GM23338 (cell line): ENCODE measurements at regions not wholly inside any gene's neighbourhood (a gene's known extent, or its start where the extent isn't known, plus 50 kb on each side); places are given as distances from the start of the nearest gene placed in this dataset.

Experiments used
- ATAC-seq: fragments of 200-7000 bp; cut with Tn5 transposase; 3 replicates; pipeline ENCODE4 v1.9.1; 2020
- DNase-seq: peaks from one replicate; pipeline ENCODE4 v3.0.0-alpha.2; 2015; ENCODE audit warnings: low spot score
- H2AFZ ChIP-seq: fragments of 200-600 bp; sonication (generic); 2 replicates; pipeline ENCODE4 v1.8.0; 2016; ENCODE audit warnings: antibody characterized with exemption, mild to moderate bottlenecking, moderate library complexity
- H3F3A ChIP-seq: fragments of 200-600 bp; sonication (generic); replicated peaks from 2 replicates; pipeline ENCODE4 v1.8.0; 2017; ENCODE audit warnings: antibody characterized with exemption, mixed run types, low read depth
- H3K27ac ChIP-seq: fragments of 200-600 bp; sonication (generic); 2 replicates; pipeline ENCODE4 v1.6.1; 2016; ENCODE audit warnings: low read depth
- H3K27me3 ChIP-seq: fragments of 200-600 bp; sonication (generic); 2 replicates; pipeline ENCODE4 v1.8.0; 2016; ENCODE audit warnings: mild to moderate bottlenecking, mixed run types, moderate library complexity; ENCODE audit not compliant: insufficient read depth
- H3K36me3 ChIP-seq: fragments of 200-600 bp; sonication (generic); 2 replicates; pipeline ENCODE4 v1.8.0; 2016; ENCODE audit warnings: mild to moderate bottlenecking; ENCODE audit not compliant: insufficient read depth
- H3K4me1 ChIP-seq: fragments of 200-600 bp; sonication (generic); 2 replicates; pipeline ENCODE4 v1.8.0; 2016; ENCODE audit warnings: mild to moderate bottlenecking, moderate library complexity; ENCODE audit not compliant: insufficient read depth
- H3K4me2 ChIP-seq: fragments of 200-600 bp; sonication (generic); 2 replicates; pipeline ENCODE4 v1.7.1; 2017; ENCODE audit warnings: mixed run types
- H3K4me3 ChIP-seq: fragments of 200-600 bp; sonication (generic); 2 replicates; pipeline ENCODE4 v1.6.1; 2016; ENCODE audit warnings: mixed run types
- H3K79me2 ChIP-seq: fragments of 200-600 bp; sonication (generic); replicated peaks from 2 replicates; pipeline ENCODE4 v1.8.0; 2017; ENCODE audit warnings: mild to moderate bottlenecking; ENCODE audit not compliant: insufficient read depth
- H3K9me2 ChIP-seq: fragments of 200-600 bp; sonication (generic); 2 replicates; pipeline ENCODE4 v1.8.0; 2017; ENCODE audit not compliant: insufficient read depth
- H4K20me1 ChIP-seq: fragments of 200-600 bp; sonication (generic); replicated peaks from 2 replicates; pipeline ENCODE4 v1.8.0; 2017; ENCODE audit warnings: mild to moderate bottlenecking; ENCODE audit not compliant: insufficient read depth
- H3K27ac Mint-ChIP-seq: 2 replicates; pipeline ENCODE4 v1.8.0; 2020; ENCODE audit warnings: inconsistent platforms, mild to moderate bottlenecking, moderate library complexity, mixed read lengths
- H3K27me3 Mint-ChIP-seq: 3 replicates; pipeline ENCODE4 v1.8.0; 2022; ENCODE audit warnings: low read depth, mild to moderate bottlenecking, moderate library complexity, mixed read lengths, inconsistent platforms; ENCODE audit not compliant: insufficient read depth, poor library complexity
- H3K36me3 Mint-ChIP-seq: 3 replicates; pipeline ENCODE4 v1.8.0; 2021; ENCODE audit warnings: low read depth, mild to moderate bottlenecking, inconsistent platforms, moderate library complexity, mixed read lengths
- H3K4me1 Mint-ChIP-seq: 3 replicates; pipeline ENCODE4 v1.8.0; 2020; ENCODE audit warnings: mild to moderate bottlenecking, inconsistent platforms, mixed read lengths
- H3K4me3 Mint-ChIP-seq: 3 replicates; pipeline ENCODE4 v1.8.0; 2021; ENCODE audit warnings: moderate library complexity, mild to moderate bottlenecking, inconsistent platforms, mixed read lengths
- H3K9me3 Mint-ChIP-seq: 3 replicates; pipeline ENCODE4 v1.8.0; 2020; ENCODE audit warnings: moderate library complexity, mild to moderate bottlenecking, inconsistent platforms, mixed read lengths
- CREB1 ChIP-seq: fragments of 250-450 bp; sonication (Bioruptor Pico); IDR thresholded peaks from 2 replicates; pipeline ENCODE4 v1.5.0; 2020; ENCODE audit warnings: low read depth, mild to moderate bottlenecking, moderate library complexity
- EZH2 ChIP-seq: fragments of 200-600 bp; sonication (generic); IDR thresholded peaks from one replicate; pipeline ENCODE4 v1.8.0; 2017; ENCODE audit warnings: antibody characterized with exemption, mild to moderate bottlenecking, low read depth; ENCODE audit not compliant: unreplicated experiment
- EZH2phosphoT487 ChIP-seq: fragments of 200-600 bp; sonication (generic); IDR thresholded peaks from one replicate; pipeline ENCODE4 v1.8.1; 2018; ENCODE audit warnings: antibody characterized with exemption; ENCODE audit not compliant: unreplicated experiment
- JUNB ChIP-seq: IDR thresholded peaks from one replicate; pipeline ENCODE4 v1.6.1; 2016; ENCODE audit warnings: antibody characterized with exemption; ENCODE audit not compliant: unreplicated experiment
- NANOG ChIP-seq: IDR thresholded peaks from 2 replicates; pipeline ENCODE4 v1.6.1; 2016; ENCODE audit warnings: antibody characterized with exemption, borderline replicate concordance
- POLR2AphosphoS5 ChIP-seq: IDR thresholded peaks from 2 replicates; pipeline ENCODE4 v1.6.1; 2016; ENCODE audit warnings: antibody characterized with exemption, low read depth
- STAT1 ChIP-seq: IDR thresholded peaks from one replicate; pipeline ENCODE4 v1.6.1; 2016; ENCODE audit warnings: antibody characterized with exemption; ENCODE audit not compliant: unreplicated experiment
- ZNF114 ChIP-seq: fragments of 250-450 bp; sonication (Bioruptor Pico); IDR thresholded peaks from 2 replicates; pipeline ENCODE4 v1.5.0; 2020; ENCODE audit warnings: mild to moderate bottlenecking, moderate library complexity
- ZNF331 ChIP-seq: fragments of 250-450 bp; sonication (Bioruptor Pico); IDR thresholded peaks from 2 replicates; pipeline ENCODE4 v1.5.0; 2020; ENCODE audit warnings: low read depth, mild to moderate bottlenecking, moderate library complexity
- TF ChIP-seq, protein P1 (sequence below): fragments of 250-450 bp; sonication (Bioruptor Pico); IDR thresholded peaks from 2 replicates; pipeline ENCODE4 v1.5.0; 2020; ENCODE audit warnings: mild to moderate bottlenecking, moderate library complexity
- TF ChIP-seq, protein P2 (sequence below): IDR thresholded peaks from 2 replicates; pipeline ENCODE4 v1.6.1; 2016; ENCODE audit warnings: antibody characterized with exemption
- TF ChIP-seq, protein P3 (sequence below): IDR thresholded peaks from one replicate; pipeline ENCODE4 v1.6.1; 2018; ENCODE audit warnings: antibody characterized with exemption; ENCODE audit not compliant: unreplicated experiment
- TF ChIP-seq, protein P4 (sequence below), 2 experiments: fragments of 200-600 bp in 1 of 2; sonication (generic) in 1 of 2; conservative IDR thresholded peaks; 2 replicates each; pipeline versions ENCODE4 v1.5.1 to v1.6.1; 2016 to 2017; ENCODE audit warnings: antibody characterized with exemption in 2 of 2, low read depth in 2 of 2, mild to moderate bottlenecking in 2 of 2, moderate library complexity in 1 of 2

DNA sequence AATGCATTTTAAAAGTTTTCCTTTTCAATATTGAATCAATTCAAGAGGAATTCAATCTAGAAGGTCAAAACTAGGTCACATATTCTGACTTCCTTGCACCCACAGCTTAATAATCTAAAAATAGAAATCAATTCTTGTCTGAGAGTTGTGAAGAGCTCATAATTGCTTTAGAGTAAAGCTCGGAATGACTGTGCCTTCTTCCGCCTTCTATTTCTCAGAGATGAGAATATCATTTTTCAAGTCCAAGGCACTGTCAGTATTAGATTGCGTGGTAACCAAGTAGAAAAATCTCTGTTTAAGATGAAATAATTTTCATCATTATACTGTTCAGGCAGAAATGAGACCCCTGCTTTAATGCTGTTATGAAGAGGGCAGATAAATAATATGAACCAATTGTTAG lies 272.2 kb upstream of the NFE2L3 start:
- Histone ChIP-seq H3K79me2 (no peaks in the 10 kb centered on the region), H3F3A (no peaks in the 10 kb centered on the region), H3K27ac (no peak overlapping the region), H3K4me3 (no peak overlapping the region), H3K27me3 (no peaks in the 10 kb centered on the region), H3K9me2 (no peaks in the 10 kb centered on the region), H3K4me2 (no peak overlapping the region), H4K20me1 (no peaks in the 10 kb centered on the region), H2AFZ (no peak overlapping the region), H3K4me1 (no peaks in the 10 kb centered on the region), H3K36me3 (no peaks in the 10 kb centered on the region)
- Mint-ChIP-seq H3K27ac (no peak overlapping the region), H3K9me3 (no peaks in the 10 kb centered on the region; the same call in 2 of the 3 replicates), H3K4me3 (no peak overlapping the region), H3K4me1 (no peaks in the 10 kb centered on the region), H3K36me3 (no peaks in the 10 kb centered on the region), H3K27me3 (peaks cover 9% of the 10 kb centered on the region)
- TF ChIP-seq, protein P1, sequence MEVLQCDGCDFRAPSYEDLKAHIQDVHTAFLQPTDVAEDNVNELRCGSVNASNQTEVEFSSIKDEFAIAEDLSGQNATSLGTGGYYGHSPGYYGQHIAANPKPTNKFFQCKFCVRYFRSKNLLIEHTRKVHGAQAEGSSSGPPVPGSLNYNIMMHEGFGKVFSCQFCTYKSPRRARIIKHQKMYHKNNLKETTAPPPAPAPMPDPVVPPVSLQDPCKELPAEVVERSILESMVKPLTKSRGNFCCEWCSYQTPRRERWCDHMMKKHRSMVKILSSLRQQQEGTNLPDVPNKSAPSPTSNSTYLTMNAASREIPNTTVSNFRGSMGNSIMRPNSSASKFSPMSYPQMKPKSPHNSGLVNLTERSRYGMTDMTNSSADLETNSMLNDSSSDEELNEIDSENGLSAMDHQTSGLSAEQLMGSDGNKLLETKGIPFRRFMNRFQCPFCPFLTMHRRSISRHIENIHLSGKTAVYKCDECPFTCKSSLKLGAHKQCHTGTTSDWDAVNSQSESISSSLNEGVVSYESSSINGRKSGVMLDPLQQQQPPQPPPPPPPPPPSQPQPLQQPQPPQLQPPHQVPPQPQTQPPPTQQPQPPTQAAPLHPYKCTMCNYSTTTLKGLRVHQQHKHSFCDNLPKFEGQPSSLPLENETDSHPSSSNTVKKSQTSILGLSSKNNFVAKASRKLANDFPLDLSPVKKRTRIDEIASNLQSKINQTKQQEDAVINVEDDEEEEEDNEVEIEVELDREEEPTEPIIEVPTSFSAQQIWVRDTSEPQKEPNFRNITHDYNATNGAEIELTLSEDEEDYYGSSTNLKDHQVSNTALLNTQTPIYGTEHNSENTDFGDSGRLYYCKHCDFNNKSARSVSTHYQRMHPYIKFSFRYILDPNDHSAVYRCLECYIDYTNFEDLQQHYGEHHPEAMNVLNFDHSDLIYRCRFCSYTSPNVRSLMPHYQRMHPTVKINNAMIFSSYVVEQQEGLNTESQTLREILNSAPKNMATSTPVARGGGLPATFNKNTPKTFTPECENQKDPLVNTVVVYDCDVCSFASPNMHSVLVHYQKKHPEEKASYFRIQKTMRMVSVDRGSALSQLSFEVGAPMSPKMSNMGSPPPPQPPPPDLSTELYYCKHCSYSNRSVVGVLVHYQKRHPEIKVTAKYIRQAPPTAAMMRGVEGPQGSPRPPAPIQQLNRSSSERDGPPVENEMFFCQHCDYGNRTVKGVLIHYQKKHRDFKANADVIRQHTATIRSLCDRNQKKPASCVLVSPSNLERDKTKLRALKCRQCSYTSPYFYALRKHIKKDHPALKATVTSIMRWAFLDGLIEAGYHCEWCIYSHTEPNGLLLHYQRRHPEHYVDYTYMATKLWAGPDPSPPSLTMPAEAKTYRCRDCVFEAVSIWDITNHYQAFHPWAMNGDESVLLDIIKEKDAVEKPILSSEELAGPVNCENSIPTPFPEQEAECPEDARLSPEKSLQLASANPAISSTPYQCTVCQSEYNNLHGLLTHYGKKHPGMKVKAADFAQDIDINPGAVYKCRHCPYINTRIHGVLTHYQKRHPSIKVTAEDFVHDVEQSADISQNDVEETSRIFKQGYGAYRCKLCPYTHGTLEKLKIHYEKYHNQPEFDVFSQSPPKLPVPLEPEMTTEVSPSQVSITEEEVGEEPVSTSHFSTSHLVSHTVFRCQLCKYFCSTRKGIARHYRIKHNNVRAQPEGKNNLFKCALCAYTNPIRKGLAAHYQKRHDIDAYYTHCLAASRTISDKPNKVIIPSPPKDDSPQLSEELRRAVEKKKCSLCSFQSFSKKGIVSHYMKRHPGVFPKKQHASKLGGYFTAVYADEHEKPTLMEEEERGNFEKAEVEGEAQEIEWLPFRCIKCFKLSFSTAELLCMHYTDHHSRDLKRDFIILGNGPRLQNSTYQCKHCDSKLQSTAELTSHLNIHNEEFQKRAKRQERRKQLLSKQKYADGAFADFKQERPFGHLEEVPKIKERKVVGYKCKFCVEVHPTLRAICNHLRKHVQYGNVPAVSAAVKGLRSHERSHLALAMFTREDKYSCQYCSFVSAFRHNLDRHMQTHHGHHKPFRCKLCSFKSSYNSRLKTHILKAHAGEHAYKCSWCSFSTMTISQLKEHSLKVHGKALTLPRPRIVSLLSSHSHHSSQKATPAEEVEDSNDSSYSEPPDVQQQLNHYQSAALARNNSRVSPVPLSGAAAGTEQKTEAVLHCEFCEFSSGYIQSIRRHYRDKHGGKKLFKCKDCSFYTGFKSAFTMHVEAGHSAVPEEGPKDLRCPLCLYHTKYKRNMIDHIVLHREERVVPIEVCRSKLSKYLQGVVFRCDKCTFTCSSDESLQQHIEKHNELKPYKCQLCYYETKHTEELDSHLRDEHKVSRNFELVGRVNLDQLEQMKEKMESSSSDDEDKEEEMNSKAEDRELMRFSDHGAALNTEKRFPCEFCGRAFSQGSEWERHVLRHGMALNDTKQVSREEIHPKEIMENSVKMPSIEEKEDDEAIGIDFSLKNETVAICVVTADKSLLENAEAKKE (CRISPR knock-in tag), result no peak
- no peak for TF ChIP-seq NANOG
- no peak for TF ChIP-seq ZNF331 (CRISPR knock-in tag)
- no peak for TF ChIP-seq JUNB
- TF ChIP-seq EZH2, result no peak
- TF ChIP-seq, protein P2, sequence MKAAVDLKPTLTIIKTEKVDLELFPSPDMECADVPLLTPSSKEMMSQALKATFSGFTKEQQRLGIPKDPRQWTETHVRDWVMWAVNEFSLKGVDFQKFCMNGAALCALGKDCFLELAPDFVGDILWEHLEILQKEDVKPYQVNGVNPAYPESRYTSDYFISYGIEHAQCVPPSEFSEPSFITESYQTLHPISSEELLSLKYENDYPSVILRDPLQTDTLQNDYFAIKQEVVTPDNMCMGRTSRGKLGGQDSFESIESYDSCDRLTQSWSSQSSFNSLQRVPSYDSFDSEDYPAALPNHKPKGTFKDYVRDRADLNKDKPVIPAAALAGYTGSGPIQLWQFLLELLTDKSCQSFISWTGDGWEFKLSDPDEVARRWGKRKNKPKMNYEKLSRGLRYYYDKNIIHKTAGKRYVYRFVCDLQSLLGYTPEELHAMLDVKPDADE, result no peak
- TF ChIP-seq, protein P3, sequence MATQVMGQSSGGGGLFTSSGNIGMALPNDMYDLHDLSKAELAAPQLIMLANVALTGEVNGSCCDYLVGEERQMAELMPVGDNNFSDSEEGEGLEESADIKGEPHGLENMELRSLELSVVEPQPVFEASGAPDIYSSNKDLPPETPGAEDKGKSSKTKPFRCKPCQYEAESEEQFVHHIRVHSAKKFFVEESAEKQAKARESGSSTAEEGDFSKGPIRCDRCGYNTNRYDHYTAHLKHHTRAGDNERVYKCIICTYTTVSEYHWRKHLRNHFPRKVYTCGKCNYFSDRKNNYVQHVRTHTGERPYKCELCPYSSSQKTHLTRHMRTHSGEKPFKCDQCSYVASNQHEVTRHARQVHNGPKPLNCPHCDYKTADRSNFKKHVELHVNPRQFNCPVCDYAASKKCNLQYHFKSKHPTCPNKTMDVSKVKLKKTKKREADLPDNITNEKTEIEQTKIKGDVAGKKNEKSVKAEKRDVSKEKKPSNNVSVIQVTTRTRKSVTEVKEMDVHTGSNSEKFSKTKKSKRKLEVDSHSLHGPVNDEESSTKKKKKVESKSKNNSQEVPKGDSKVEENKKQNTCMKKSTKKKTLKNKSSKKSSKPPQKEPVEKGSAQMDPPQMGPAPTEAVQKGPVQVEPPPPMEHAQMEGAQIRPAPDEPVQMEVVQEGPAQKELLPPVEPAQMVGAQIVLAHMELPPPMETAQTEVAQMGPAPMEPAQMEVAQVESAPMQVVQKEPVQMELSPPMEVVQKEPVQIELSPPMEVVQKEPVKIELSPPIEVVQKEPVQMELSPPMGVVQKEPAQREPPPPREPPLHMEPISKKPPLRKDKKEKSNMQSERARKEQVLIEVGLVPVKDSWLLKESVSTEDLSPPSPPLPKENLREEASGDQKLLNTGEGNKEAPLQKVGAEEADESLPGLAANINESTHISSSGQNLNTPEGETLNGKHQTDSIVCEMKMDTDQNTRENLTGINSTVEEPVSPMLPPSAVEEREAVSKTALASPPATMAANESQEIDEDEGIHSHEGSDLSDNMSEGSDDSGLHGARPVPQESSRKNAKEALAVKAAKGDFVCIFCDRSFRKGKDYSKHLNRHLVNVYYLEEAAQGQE, result no peak
- no peak for TF ChIP-seq ZNF114 (CRISPR knock-in tag)
- TF ChIP-seq STAT1, result no peak
- no peak for TF ChIP-seq CREB1 (CRISPR knock-in tag)
- no peak for TF ChIP-seq EZH2phosphoT487
- no peak for TF ChIP-seq POLR2AphosphoS5
- TF ChIP-seq, protein P4, sequence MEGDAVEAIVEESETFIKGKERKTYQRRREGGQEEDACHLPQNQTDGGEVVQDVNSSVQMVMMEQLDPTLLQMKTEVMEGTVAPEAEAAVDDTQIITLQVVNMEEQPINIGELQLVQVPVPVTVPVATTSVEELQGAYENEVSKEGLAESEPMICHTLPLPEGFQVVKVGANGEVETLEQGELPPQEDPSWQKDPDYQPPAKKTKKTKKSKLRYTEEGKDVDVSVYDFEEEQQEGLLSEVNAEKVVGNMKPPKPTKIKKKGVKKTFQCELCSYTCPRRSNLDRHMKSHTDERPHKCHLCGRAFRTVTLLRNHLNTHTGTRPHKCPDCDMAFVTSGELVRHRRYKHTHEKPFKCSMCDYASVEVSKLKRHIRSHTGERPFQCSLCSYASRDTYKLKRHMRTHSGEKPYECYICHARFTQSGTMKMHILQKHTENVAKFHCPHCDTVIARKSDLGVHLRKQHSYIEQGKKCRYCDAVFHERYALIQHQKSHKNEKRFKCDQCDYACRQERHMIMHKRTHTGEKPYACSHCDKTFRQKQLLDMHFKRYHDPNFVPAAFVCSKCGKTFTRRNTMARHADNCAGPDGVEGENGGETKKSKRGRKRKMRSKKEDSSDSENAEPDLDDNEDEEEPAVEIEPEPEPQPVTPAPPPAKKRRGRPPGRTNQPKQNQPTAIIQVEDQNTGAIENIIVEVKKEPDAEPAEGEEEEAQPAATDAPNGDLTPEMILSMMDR (conservative IDR thresholded peaks at IDR 0.05; ENCODE audit: low read depth in 2 of 2), result no peak
- no peak for DNase-seq
- ATAC-seq, result no peak
